CD4-positive, alpha-beta T cell treated with Interleukin-4 for 4 hours (primary cell): ENCODE measurements at regions not wholly inside any gene's neighbourhood (a gene's known extent, or its start where the extent isn't known, plus 50 kb on each side); places are given as distances from the start of the nearest gene placed in this dataset.
"Not testable (repeated sequence)": the region's sequence is repeated elsewhere in the genome, so short reads cannot be mapped to it uniquely, and the experiment has no call there.

Experiments
- DNase-seq: peaks from one replicate; pipeline ENCODE4 v3.0.0-alpha.2; 2020

GRCh38 chr2:57617318-57617717, 429.3 kb upstream of the VRK2 start:
- no peak for DNase-seq

GRCh38 chr2:57621122-57621663, 425.4 kb upstream of the VRK2 start:
- DNase-seq: no peak

- DNase-seq: no peak
These were observed 424.6 kb upstream of the VRK2 start for GRCh38 chr2:57622009-57622408.

GRCh38 chr2:57656198-57656597, 390.4 kb upstream of the VRK2 start:
- no peak for DNase-seq

GRCh38 chr2:57669570-57669969, 377.0 kb upstream of the VRK2 start:
- no peak for DNase-seq

GRCh38 chr2:57674025-57674424, 372.6 kb upstream of the VRK2 start:
- DNase-seq: no peak

GRCh38 chr2:57674743-57675142, 371.9 kb upstream of the VRK2 start:
- no peak for DNase-seq

GRCh38 chr2:57677296-57677695, 369.3 kb upstream of the VRK2 start:
- DNase-seq: no peak

GRCh38 chr2:57681650-57682049, 365.0 kb upstream of the VRK2 start:
- DNase-seq: no peak

GRCh38 chr2:57685032-57685431, 361.6 kb upstream of the VRK2 start:
- no peak for DNase-seq

- DNase-seq: no peak
These were observed 354.2 kb upstream of the VRK2 start for GRCh38 chr2:57692395-57692794.

- no peak for DNase-seq
These were observed 353.4 kb upstream of the VRK2 start for GRCh38 chr2:57693177-57693576.

- no peak for DNase-seq
These were observed 352.6 kb upstream of the VRK2 start for GRCh38 chr2:57693965-57694364.

- no peak for DNase-seq
These were observed 350.6 kb upstream of the VRK2 start for GRCh38 chr2:57696016-57696415.

GRCh38 chr2:57698392-57698791, 348.2 kb upstream of the VRK2 start:
- DNase-seq: no peak

- no peak for DNase-seq
These were observed 347.6 kb upstream of the VRK2 start for GRCh38 chr2:57698935-57699449.

GRCh38 chr2:57701391-57701791, 345.2 kb upstream of the VRK2 start:
- no peak for DNase-seq

GRCh38 chr2:57703407-57703806, 343.2 kb upstream of the VRK2 start:
- no peak for DNase-seq

GRCh38 chr2:57707794-57708193, 338.8 kb upstream of the VRK2 start:
- DNase-seq: not testable (repeated sequence)

GRCh38 chr2:57711991-57712390, 334.6 kb upstream of the VRK2 start:
- no peak for DNase-seq

GRCh38 chr2:57720728-57721627, 325.6 kb upstream of the VRK2 start:
- peak; percentile 33 for DNase-seq

- no peak for DNase-seq
These were observed 321.2 kb upstream of the VRK2 start for GRCh38 chr2:57725337-57725947.

- no peak for DNase-seq
These were observed 320.3 kb upstream of the VRK2 start for GRCh38 chr2:57726294-57726693.

- DNase-seq: no peak
These were observed 317.9 kb upstream of the VRK2 start for GRCh38 chr2:57728691-57729090.
